Cardiac fibroblast (primary cell): ENCODE measurements at regions not wholly inside any gene's neighbourhood (a gene's known extent, or its start where the extent isn't known, plus 50 kb on each side); places are given as distances from the start of the nearest gene placed in this dataset.

Experiments
- DNase-seq, 2 donors: peaks; one replicate each; pipeline versions ENCODE4 v3.0.0 to v3.0.0-alpha.2; 2010; ENCODE audit warnings: low read depth in 2 of 2
- H3K4me3 ChIP-seq, 2 donors: replicated peaks in 1 of 2; 1 replicate in 1 of 2; 2 replicates in 1 of 2; pipeline ENCODE4 v1.5.1; 2011; ENCODE audit warnings: low read depth in 2 of 2, low read length in 2 of 2, mild to moderate bottlenecking in 2 of 2, moderate library complexity in 1 of 2
- CTCF ChIP-seq: IDR thresholded peaks from one replicate; pipeline ENCODE4 v1.5.1; 2011; ENCODE audit warnings: low read depth, mild to moderate bottlenecking, low read length, inconsistent platforms

- no peak for DNase-seq
- no peak for TF ChIP-seq CTCF
- H3K4me3 ChIP-seq, result no peak overlapping the region
These were observed 213.9 kb upstream of the SALL3 start for GRCh38 chr18:78765637-78766281.

GRCh38 chr18:78766651-78767533 is 212.7 kb upstream of the SALL3 start:
- TF ChIP-seq CTCF, result no peak
- DNase-seq, result no peak
- H3K4me3 ChIP-seq, result no peak overlapping the region

- no peak for DNase-seq
- H3K4me3 ChIP-seq, result no peak overlapping the region
- TF ChIP-seq CTCF, result no peak
These were observed 212.0 kb upstream of the SALL3 start for GRCh38 chr18:78767648-78768071.

- H3K4me3 ChIP-seq, result no peak overlapping the region
- DNase-seq, result no peak
- no peak for TF ChIP-seq CTCF
These were observed 211.4 kb upstream of the SALL3 start for GRCh38 chr18:78768221-78768620.

- no peak for DNase-seq
- no peak overlapping the region for H3K4me3 ChIP-seq
- TF ChIP-seq CTCF, result no peak
These were observed 210.7 kb upstream of the SALL3 start for GRCh38 chr18:78768656-78769501.

GRCh38 chr18:78769502-78770105 is 210.0 kb upstream of the SALL3 start:
- no peak overlapping the region for H3K4me3 ChIP-seq
- no peak for TF ChIP-seq CTCF
- no peak for DNase-seq
